GM12878 (cell line): ENCODE measurements at regions not wholly inside any gene's neighbourhood (a gene's known extent, or its start where the extent isn't known, plus 50 kb on each side); places are given as distances from the start of the nearest gene placed in this dataset.

Source experiments
- ATAC-seq: fragments of 200-7000 bp; cut with Tn5 transposase; 3 replicates; pipeline ENCODE4 v1.9.1; 2020; ENCODE audit warnings: mild to moderate bottlenecking, moderate library complexity
- BruUV-seq: library from RNA; stranded (reverse); fragments of 400-500 nt; replicated peaks from 2 replicates; lab custom pipeline; 2021; lab: Mats Ljungman, UMichigan
- CTCF ChIA-PET: fragments of 300-600 bp; sonication (Branson Sonifier 250); formaldehyde crosslinking; extraction: SDS; loops from one replicate; lab custom pipeline; 2021; ENCODE audit warnings: inconsistent platforms; lab: Yijun Ruan, JAX
- POLR2A ChIA-PET: fragments of 350-600 bp; formaldehyde crosslinking; extraction: SDS; loops from one replicate; lab custom pipeline; 2021; ENCODE audit warnings: inconsistent platforms; lab: Charles Lee
- RAD21 ChIA-PET: fragments of 300-600 bp; sonication (Branson Sonifier 250); formaldehyde crosslinking; loops from one replicate; lab custom pipeline; 2023; ENCODE audit warnings: antibody characterized with exemption; ENCODE audit not compliant: unreplicated experiment; lab: Charles Lee
- SMC1A ChIA-PET: fragments of 300-600 bp; sonication (Branson Sonifier 250); formaldehyde crosslinking; loops from one replicate; lab custom pipeline; 2023; ENCODE audit not compliant: unreplicated experiment, uncharacterized antibody; lab: Charles Lee
- DNase-seq: peaks from one replicate; pipeline ENCODE4 v3.0.0-alpha.2; 2011; ENCODE audit warnings: low read depth, low spot score
- FAIRE-seq: peaks from 3 replicates; lab custom pipeline; 2011; peaks lifted over from hg19 to GRCh38; lab: Jason Lieb, UNC
- H2AFZ ChIP-seq: 2 replicates; pipeline ENCODE4 v1.6.0; 2011; ENCODE audit warnings: low read depth, low read length, control low read depth; ENCODE audit not compliant: control insufficient read depth
- H3K27ac ChIP-seq: 2 replicates; pipeline ENCODE4 v1.5.1; 2011; ENCODE audit warnings: control low read depth; ENCODE audit not compliant: control insufficient read depth, insufficient read depth
- H3K27me3 ChIP-seq, 2 experiments: replicated peaks in 1 of 2; 2 replicates each; pipeline versions ENCODE4 v1.6.0 to v1.6.1; 2011; ENCODE audit warnings: low read length in 1 of 2; ENCODE audit not compliant: control insufficient read depth in 2 of 2, insufficient read depth in 2 of 2
- H3K36me3 ChIP-seq, 2 experiments: 2 replicates each; pipeline ENCODE4 v1.5.1; 2011; ENCODE audit warnings: low read length in 1 of 2; ENCODE audit not compliant: control insufficient read depth in 2 of 2, insufficient read depth in 2 of 2
- H3K4me1 ChIP-seq: 2 replicates; pipeline ENCODE4 v1.6.1; 2011; ENCODE audit warnings: mild to moderate bottlenecking, low read length, moderate library complexity, mixed read lengths; ENCODE audit not compliant: control insufficient read depth, insufficient read depth
- H3K4me2 ChIP-seq: 2 replicates; pipeline ENCODE4 v1.6.0; 2011; ENCODE audit warnings: control low read depth; ENCODE audit not compliant: control insufficient read depth, insufficient read depth
- H3K4me3 ChIP-seq: fragments of 200-600 bp; sonication (generic); 2 replicates; pipeline ENCODE4 v1.5.1; 2016
- H3K79me2 ChIP-seq: 2 replicates; pipeline ENCODE4 v1.6.0; 2011; ENCODE audit warnings: low read length; ENCODE audit not compliant: control insufficient read depth, insufficient read depth
- H3K9ac ChIP-seq: 2 replicates; pipeline ENCODE4 v1.8.0; 2011; ENCODE audit warnings: low read length, control low read depth, mixed read lengths; ENCODE audit not compliant: control insufficient read depth, insufficient read depth
- H3K9me3 ChIP-seq: replicated peaks from 3 replicates; pipeline ENCODE4 v1.5.1; 2011; ENCODE audit warnings: mild to moderate bottlenecking, low read length; ENCODE audit not compliant: control insufficient read depth, insufficient read depth
- H4K20me1 ChIP-seq: 2 replicates; pipeline ENCODE4 v1.6.0; 2011; ENCODE audit not compliant: control insufficient read depth, insufficient read depth
- CHD1 ChIP-seq: IDR thresholded peaks from 2 replicates; pipeline ENCODE4 v1.6.1; 2012; ENCODE audit warnings: low read depth, low read length, improper control_type of control experiment
- FOS ChIP-seq: IDR thresholded peaks from 3 replicates; pipeline ENCODE4 v1.6.1; 2011; ENCODE audit warnings: borderline replicate concordance; ENCODE audit not compliant: insufficient read length; ENCODE audit errors: extremely low read depth
- HDAC2 ChIP-seq: fragments of 200-600 bp; sonication (generic); IDR thresholded peaks from 2 replicates; pipeline ENCODE4 v1.6.1; 2017
- KLF5 ChIP-seq: fragments of 450-650 bp; IDR thresholded peaks from 2 replicates; pipeline ENCODE4 v1.6.1; 2014; ENCODE audit warnings: mild to moderate bottlenecking; ENCODE audit not compliant: partially characterized antibody
- MXI1 ChIP-seq: fragments of 150-350 bp; IDR thresholded peaks from 2 replicates; pipeline ENCODE4 v1.6.1; 2011; ENCODE audit warnings: low read depth, mild to moderate bottlenecking, inconsistent platforms, low read length, improper control_type of control experiment
- NRF1 ChIP-seq: conservative IDR thresholded peaks from 2 replicates; pipeline ENCODE4 v1.6.1; 2011; ENCODE audit warnings: mild to moderate bottlenecking, low read depth, low read length, improper control_type of control experiment
- RBBP5 ChIP-seq: fragments of 200-600 bp; sonication (generic); conservative IDR thresholded peaks from 2 replicates; pipeline ENCODE4 v1.6.1; 2016
- SMAD1 ChIP-seq: fragments of 450-650 bp; IDR thresholded peaks from 2 replicates; pipeline ENCODE4 v1.6.1; 2018; ENCODE audit warnings: mild to moderate bottlenecking, low read depth; ENCODE audit not compliant: partially characterized antibody
- SP1 ChIP-seq: IDR thresholded peaks from one replicate; pipeline ENCODE4 v1.6.1; 2011; ENCODE audit warnings: low read depth, low read length
- SRF ChIP-seq, 2 experiments: IDR thresholded peaks; 2 replicates each; pipeline ENCODE4 v1.6.1; 2011; ENCODE audit warnings: low read depth in 2 of 2, low read length in 2 of 2, mild to moderate bottlenecking in 1 of 2, moderate library complexity in 1 of 2
- STAT3 ChIP-seq: IDR thresholded peaks from 2 replicates; pipeline ENCODE4 v1.6.1; 2011; ENCODE audit warnings: low read depth, low read length, improper control_type of control experiment
- ZNF274 ChIP-seq: IDR thresholded peaks from one replicate; pipeline ENCODE4 v1.8.0; 2011; ENCODE audit not compliant: insufficient read length, insufficient read depth
- WGBS: methylation state at CpG from one replicate; pipeline ENCODE4 v1.1.6; 2016; ENCODE audit warnings: low lambda C conversion rate; ENCODE audit not compliant: insufficient replicate concordance, insufficient coverage; ENCODE audit errors: missing lambda C conversion rate; 5-methylcytosine and 5-hydroxymethylcytosine counted together
- in situ Hi-C: fragments of 300-500 bp; cut with MboI; formaldehyde crosslinking; loops from 9 replicates; pipeline ENCODE4 v1.14.3; 2018; ENCODE audit warnings: mixed read lengths
- intact Hi-C: fragments of 100-400 bp; cut with micrococcal nuclease; formaldehyde crosslinking; loops from one replicate; pipeline ENCODE4 v1.14.2; 2022; ENCODE audit not compliant: unreplicated experiment
- TF ChIP-seq, protein P1 (sequence below): IDR thresholded peaks from 2 replicates; pipeline ENCODE4 v1.6.1; 2012; ENCODE audit warnings: mild to moderate bottlenecking, low read depth, low read length
- TF ChIP-seq, protein P2 (sequence below): fragments of 450-650 bp; IDR thresholded peaks from 2 replicates; pipeline ENCODE4 v1.6.1; 2016; ENCODE audit warnings: mild to moderate bottlenecking, moderate library complexity, borderline replicate concordance
- TF ChIP-seq, protein P3 (sequence below): fragments of 450-650 bp; IDR thresholded peaks from 2 replicates; pipeline ENCODE4 v1.6.1; 2016; ENCODE audit warnings: mild to moderate bottlenecking

DNA sequence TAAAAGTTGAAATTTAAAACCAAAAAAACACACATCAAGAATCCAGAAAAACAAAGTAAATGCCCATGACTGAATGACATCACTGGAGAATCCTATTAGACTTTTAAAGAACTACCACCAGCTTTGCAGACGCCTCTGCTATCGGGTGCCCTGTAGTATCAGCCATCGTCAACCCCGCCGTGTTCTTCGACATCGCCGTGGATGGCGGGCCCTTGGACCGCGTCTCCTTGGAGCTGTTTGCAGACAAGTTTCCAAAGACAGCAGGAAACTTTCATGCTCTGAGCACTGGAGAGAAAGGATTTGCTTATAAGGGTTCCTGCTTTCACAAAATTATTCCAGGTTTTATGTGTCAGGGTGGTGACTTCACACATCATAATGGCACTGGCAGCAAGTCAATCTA is 201.9 kb downstream of the DMAC1 start:
- H3K4me3 ChIP-seq: no peak overlapping the region
- in situ Hi-C loops: loop anchor here (25.0 kb wide), 1 partner anchor 240 kb away; no protein-coding TSS in a partner anchor
- no peak overlapping the region for H2AFZ ChIP-seq
- H3K36me3 ChIP-seq: no peaks in the 10 kb centered on the region
- no peaks in the 10 kb centered on the region for H4K20me1 ChIP-seq
- H3K9ac ChIP-seq: no peak overlapping the region
- ChIA-PET RAD21 (no interaction called here), POLR2A (no interaction called here), SMC1A (no interaction called here), CTCF (no interaction called here)
- H3K4me1 ChIP-seq: no peaks in the 10 kb centered on the region
- no peaks in the 10 kb centered on the region for H3K27me3 ChIP-seq
- no peaks in the 10 kb centered on the region for H3K9me3 ChIP-seq
- no peak overlapping the region for H3K4me2 ChIP-seq
- intact Hi-C loops: no loop called here
- BruUV-seq: no TSS peak
- DNase-seq: no peak
- no peak for FAIRE-seq
- H3K79me2 ChIP-seq: no peaks in the 10 kb centered on the region
- no peak overlapping the region for H3K27ac ChIP-seq
- WGBS: 88% methylated on average over 11 of the region's 11 CpGs
- no peak for ATAC-seq
- TF ChIP-seq STAT3: no peak
- TF ChIP-seq, protein P1, sequence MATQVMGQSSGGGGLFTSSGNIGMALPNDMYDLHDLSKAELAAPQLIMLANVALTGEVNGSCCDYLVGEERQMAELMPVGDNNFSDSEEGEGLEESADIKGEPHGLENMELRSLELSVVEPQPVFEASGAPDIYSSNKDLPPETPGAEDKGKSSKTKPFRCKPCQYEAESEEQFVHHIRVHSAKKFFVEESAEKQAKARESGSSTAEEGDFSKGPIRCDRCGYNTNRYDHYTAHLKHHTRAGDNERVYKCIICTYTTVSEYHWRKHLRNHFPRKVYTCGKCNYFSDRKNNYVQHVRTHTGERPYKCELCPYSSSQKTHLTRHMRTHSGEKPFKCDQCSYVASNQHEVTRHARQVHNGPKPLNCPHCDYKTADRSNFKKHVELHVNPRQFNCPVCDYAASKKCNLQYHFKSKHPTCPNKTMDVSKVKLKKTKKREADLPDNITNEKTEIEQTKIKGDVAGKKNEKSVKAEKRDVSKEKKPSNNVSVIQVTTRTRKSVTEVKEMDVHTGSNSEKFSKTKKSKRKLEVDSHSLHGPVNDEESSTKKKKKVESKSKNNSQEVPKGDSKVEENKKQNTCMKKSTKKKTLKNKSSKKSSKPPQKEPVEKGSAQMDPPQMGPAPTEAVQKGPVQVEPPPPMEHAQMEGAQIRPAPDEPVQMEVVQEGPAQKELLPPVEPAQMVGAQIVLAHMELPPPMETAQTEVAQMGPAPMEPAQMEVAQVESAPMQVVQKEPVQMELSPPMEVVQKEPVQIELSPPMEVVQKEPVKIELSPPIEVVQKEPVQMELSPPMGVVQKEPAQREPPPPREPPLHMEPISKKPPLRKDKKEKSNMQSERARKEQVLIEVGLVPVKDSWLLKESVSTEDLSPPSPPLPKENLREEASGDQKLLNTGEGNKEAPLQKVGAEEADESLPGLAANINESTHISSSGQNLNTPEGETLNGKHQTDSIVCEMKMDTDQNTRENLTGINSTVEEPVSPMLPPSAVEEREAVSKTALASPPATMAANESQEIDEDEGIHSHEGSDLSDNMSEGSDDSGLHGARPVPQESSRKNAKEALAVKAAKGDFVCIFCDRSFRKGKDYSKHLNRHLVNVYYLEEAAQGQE: no peak
- no peak for TF ChIP-seq SMAD1
- no peak for TF ChIP-seq NRF1
- TF ChIP-seq CHD1: no peak
- TF ChIP-seq ZNF274: no peak
- TF ChIP-seq FOS: no peak
- TF ChIP-seq RBBP5: no peak
- TF ChIP-seq HDAC2: no peak
- no peak for TF ChIP-seq SP1
- TF ChIP-seq, protein P2, sequence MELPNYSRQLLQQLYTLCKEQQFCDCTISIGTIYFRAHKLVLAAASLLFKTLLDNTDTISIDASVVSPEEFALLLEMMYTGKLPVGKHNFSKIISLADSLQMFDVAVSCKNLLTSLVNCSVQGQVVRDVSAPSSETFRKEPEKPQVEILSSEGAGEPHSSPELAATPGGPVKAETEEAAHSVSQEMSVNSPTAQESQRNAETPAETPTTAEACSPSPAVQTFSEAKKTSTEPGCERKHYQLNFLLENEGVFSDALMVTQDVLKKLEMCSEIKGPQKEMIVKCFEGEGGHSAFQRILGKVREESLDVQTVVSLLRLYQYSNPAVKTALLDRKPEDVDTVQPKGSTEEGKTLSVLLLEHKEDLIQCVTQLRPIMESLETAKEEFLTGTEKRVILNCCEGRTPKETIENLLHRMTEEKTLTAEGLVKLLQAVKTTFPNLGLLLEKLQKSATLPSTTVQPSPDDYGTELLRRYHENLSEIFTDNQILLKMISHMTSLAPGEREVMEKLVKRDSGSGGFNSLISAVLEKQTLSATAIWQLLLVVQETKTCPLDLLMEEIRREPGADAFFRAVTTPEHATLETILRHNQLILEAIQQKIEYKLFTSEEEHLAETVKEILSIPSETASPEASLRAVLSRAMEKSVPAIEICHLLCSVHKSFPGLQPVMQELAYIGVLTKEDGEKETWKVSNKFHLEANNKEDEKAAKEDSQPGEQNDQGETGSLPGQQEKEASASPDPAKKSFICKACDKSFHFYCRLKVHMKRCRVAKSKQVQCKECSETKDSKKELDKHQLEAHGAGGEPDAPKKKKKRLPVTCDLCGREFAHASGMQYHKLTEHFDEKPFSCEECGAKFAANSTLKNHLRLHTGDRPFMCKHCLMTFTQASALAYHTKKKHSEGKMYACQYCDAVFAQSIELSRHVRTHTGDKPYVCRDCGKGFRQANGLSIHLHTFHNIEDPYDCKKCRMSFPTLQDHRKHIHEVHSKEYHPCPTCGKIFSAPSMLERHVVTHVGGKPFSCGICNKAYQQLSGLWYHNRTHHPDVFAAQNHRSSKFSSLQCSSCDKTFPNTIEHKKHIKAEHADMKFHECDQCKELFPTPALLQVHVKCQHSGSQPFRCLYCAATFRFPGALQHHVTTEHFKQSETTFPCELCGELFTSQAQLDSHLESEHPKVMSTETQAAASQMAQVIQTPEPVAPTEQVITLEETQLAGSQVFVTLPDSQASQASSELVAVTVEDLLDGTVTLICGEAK: no peak
- no peak for TF ChIP-seq SRF (IDR thresholded peaks at IDR 0.05; ENCODE audit: low read depth in 2 of 2, low read length in 2 of 2)
- no peak for TF ChIP-seq MXI1
- TF ChIP-seq, protein P3, sequence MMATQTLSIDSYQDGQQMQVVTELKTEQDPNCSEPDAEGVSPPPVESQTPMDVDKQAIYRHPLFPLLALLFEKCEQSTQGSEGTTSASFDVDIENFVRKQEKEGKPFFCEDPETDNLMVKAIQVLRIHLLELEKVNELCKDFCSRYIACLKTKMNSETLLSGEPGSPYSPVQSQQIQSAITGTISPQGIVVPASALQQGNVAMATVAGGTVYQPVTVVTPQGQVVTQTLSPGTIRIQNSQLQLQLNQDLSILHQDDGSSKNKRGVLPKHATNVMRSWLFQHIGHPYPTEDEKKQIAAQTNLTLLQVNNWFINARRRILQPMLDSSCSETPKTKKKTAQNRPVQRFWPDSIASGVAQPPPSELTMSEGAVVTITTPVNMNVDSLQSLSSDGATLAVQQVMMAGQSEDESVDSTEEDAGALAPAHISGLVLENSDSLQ: no peak
- TF ChIP-seq KLF5: no peak
